ENCODE measurements at regions not wholly inside any gene's neighbourhood (a gene's known extent, or its start where the extent isn't known, plus 50 kb on each side); places are given as distances from the start of the nearest gene placed in this dataset.

DNA sequence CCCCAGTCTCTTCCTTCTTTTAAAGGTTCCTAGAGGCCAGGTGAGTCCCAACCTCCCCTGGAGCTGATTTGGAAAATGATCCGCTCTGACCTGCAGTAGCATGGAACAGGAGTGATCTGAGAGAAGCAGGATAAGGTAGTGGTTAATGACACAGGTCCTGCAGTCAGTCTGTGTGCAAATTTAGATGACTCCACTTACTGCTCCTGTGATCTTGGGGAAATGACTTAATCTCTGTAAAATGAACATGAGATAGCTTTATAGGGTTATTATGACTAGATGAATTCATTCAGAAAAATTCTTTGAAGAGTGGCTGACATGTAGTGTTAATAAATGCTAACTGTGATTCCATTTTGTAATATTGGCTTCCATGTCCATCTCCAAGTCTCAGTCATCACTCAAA is 374.9 kb upstream of the CAMK1G start:
- ChIA-PET POLR2A (ENCODE audit: unreplicated experiment) (no interaction called here), CTCF (interaction anchor here (1.0 kb wide), 1 partner anchor 160 kb away, joined by 3 read pairs; no protein-coding TSS in a partner anchor)

DNA sequence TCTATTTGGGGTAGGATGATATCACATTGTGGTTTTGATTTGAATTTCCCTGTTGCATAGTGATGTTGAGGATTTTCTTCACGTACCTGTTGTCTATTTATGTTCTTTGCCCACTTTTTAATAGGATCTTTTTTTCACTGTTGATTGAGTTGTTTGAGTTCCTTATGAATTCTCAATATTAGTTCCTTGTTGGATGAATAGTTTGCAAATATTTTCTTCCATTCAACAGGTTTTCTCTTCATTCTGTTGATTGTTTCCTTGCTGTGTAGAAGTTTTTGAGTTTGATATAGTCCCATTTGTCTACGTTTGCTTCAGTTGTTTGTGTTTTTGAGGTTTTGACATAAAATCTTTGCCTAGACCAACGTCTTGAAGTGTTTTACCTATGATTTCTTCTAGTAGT is 369.5 kb upstream of the CAMK1G start:
- TF ChIP-seq, protein P1, sequence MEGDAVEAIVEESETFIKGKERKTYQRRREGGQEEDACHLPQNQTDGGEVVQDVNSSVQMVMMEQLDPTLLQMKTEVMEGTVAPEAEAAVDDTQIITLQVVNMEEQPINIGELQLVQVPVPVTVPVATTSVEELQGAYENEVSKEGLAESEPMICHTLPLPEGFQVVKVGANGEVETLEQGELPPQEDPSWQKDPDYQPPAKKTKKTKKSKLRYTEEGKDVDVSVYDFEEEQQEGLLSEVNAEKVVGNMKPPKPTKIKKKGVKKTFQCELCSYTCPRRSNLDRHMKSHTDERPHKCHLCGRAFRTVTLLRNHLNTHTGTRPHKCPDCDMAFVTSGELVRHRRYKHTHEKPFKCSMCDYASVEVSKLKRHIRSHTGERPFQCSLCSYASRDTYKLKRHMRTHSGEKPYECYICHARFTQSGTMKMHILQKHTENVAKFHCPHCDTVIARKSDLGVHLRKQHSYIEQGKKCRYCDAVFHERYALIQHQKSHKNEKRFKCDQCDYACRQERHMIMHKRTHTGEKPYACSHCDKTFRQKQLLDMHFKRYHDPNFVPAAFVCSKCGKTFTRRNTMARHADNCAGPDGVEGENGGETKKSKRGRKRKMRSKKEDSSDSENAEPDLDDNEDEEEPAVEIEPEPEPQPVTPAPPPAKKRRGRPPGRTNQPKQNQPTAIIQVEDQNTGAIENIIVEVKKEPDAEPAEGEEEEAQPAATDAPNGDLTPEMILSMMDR (conservative IDR thresholded peaks at IDR 0.05): no peak
- TF ChIP-seq EZH2 (IDR thresholded peaks at IDR 0.05; ENCODE audit: low read depth): no peak
- no peaks in the 10 kb centered on the region for H4K20me1 ChIP-seq (ENCODE audit: insufficient read depth)
- no peaks in the 10 kb centered on the region for H3K4me1 ChIP-seq (replicated peaks; ENCODE audit: insufficient read depth)
- DNase-seq: no peak
- H3K27me3 ChIP-seq (ENCODE audit: insufficient read depth, low read depth): no peaks in the 10 kb centered on the region; the same call in 1 of the 2 replicates
- ChIA-PET POLR2A (ENCODE audit: unreplicated experiment) (no interaction called here), CTCF (no interaction called here)
- H3F3A ChIP-seq (ENCODE audit: insufficient read depth, low read depth): no peaks in the 10 kb centered on the region
- H3K9me3 ChIP-seq (ENCODE audit: insufficient read depth, low read depth): no peaks in the 10 kb centered on the region
- H3K36me3 ChIP-seq (ENCODE audit: low read depth): no peaks in the 10 kb centered on the region
- intact Hi-C loops (cut with micrococcal nuclease; ENCODE audit: unreplicated experiment): no loop called here
- H3K79me2 ChIP-seq (ENCODE audit: low read depth): no peaks in the 10 kb centered on the region
- no peak overlapping the region for H3K4me3 ChIP-seq
- no peak overlapping the region for H3K27ac ChIP-seq
- BruUV-seq (replicated peaks): no TSS peak
- H3K4me2 ChIP-seq: no peak overlapping the region
- H3K9me2 ChIP-seq (ENCODE audit: insufficient read depth): no peaks in the 10 kb centered on the region
- H2AFZ ChIP-seq: no peak overlapping the region

More for the DNA sequence above, 374.9 kb upstream of the CAMK1G start:
- intact Hi-C loops (cut with micrococcal nuclease; ENCODE audit: unreplicated experiment): loop anchor here (5.0 kb wide), 1 partner anchor 556 kb away; no protein-coding TSS in a partner anchor
- Histone ChIP-seq H2AFZ (no peak overlapping the region), H3F3A (ENCODE audit: insufficient read depth, low read depth) (no peaks in the 10 kb centered on the region), H3K79me2 (ENCODE audit: low read depth) (no peaks in the 10 kb centered on the region), H3K27ac (no peak overlapping the region), H3K36me3 (ENCODE audit: low read depth) (no peaks in the 10 kb centered on the region), H3K9me3 (ENCODE audit: insufficient read depth, low read depth) (no peaks in the 10 kb centered on the region), H3K27me3 (ENCODE audit: insufficient read depth, low read depth) (no peaks in the 10 kb centered on the region; the same call in 1 of the 2 replicates), H3K4me2 (no peak overlapping the region), H3K9me2 (ENCODE audit: insufficient read depth) (no peaks in the 10 kb centered on the region), H4K20me1 (ENCODE audit: insufficient read depth) (no peaks in the 10 kb centered on the region), H3K4me3 (no peak overlapping the region), H3K4me1 (replicated peaks; ENCODE audit: insufficient read depth) (no peaks in the 10 kb centered on the region)
- no TSS peak for BruUV-seq (replicated peaks)
- no peak for DNase-seq
- TF ChIP-seq EZH2 (IDR thresholded peaks at IDR 0.05; ENCODE audit: low read depth): no peak
- TF ChIP-seq, protein P1 (conservative IDR thresholded peaks at IDR 0.05): no peak

DNA sequence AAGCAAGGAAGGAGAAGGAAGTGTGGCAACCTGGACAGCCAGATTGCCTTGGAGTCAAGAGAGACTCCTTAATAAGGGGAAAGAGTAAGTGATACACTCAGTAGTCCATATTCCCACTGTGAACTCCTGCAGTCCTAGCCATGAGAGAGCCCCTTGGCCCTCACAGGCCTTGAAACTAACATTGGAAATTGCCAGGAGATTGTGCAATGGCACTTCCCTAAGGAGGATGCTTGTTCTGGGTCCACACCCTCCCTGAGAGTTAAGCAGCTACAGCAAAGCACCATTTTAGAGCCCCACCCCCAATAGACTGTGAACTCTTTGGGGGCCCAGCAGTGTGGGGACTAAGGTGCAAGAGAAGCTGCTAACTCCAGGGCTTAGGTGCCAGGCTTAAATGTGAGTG is 367.7 kb upstream of the CAMK1G start:
- Histone ChIP-seq H3F3A (ENCODE audit: insufficient read depth, low read depth) (no peaks in the 10 kb centered on the region), H3K9me2 (ENCODE audit: insufficient read depth) (no peaks in the 10 kb centered on the region), H2AFZ (no peak overlapping the region), H3K27ac (no peak overlapping the region), H3K79me2 (ENCODE audit: low read depth) (no peaks in the 10 kb centered on the region), H4K20me1 (ENCODE audit: insufficient read depth) (no peaks in the 10 kb centered on the region), H3K27me3 (ENCODE audit: insufficient read depth, low read depth) (no peaks in the 10 kb centered on the region; the same call in 1 of the 2 replicates), H3K4me1 (replicated peaks; ENCODE audit: insufficient read depth) (no peaks in the 10 kb centered on the region), H3K4me3 (no peak overlapping the region), H3K9me3 (ENCODE audit: insufficient read depth, low read depth) (no peaks in the 10 kb centered on the region), H3K36me3 (ENCODE audit: low read depth) (no peaks in the 10 kb centered on the region), H3K4me2 (no peak overlapping the region)
- intact Hi-C loops (cut with micrococcal nuclease; ENCODE audit: unreplicated experiment): no loop called here
- ChIA-PET CTCF (no interaction called here), POLR2A (ENCODE audit: unreplicated experiment) (no interaction called here)
- TF ChIP-seq, protein P1 (conservative IDR thresholded peaks at IDR 0.05): no peak
- no peak for TF ChIP-seq EZH2 (IDR thresholded peaks at IDR 0.05; ENCODE audit: low read depth)
- DNase-seq: no peak
- BruUV-seq (replicated peaks): no TSS peak

All from PC-9 (cell line).